ENCODE measurements at regions not wholly inside any gene's neighbourhood (a gene's known extent, or its start where the extent isn't known, plus 50 kb on each side); places are given as distances from the start of the nearest gene placed in this dataset.
"Not testable (repeated sequence)": the region's sequence is repeated elsewhere in the genome, so short reads cannot be mapped to it uniquely, and the experiment has no call there.

DNA sequence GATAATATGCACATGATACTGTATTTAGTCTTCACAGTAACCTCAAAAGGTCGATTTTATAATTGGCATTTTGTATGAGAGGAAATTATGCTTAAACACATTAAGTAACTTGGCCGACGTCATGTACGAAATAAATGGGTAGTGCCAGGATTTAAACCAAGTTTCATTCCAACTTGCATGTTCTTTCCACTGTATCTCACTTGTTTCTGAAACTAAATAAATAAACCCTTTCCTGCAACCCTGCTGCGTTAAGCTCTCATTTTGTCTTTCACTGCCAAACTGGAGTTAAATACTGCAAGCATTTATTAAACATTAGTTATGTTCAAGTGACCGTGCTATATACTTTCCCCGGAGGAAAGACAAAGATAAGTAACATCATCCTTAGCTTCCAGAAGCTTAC lies 293.9 kb upstream of the PRKD1 start:
- DNase-seq (ENCODE audit: low read depth in 2 of 2), result no peak

DNA sequence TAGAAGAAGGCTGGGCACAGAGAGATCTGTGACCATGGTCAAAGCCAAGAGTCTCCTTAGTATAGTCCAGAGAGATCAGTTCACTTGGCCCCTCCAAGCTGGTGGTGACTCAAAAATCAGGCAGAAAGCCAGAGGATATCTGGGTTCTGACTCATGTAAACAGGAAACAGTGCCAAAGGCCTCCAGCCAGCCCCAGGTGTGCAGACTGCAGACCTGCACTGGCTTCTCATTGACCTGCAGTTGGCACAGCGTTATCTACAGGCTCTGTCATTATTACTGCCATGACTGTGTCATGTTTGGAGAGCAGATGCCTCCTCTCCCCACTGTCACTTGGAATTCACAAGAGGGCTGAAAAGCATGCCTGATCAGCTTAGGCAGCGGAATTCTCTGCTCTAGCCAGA lies 295.7 kb upstream of the PRKD1 start:
- no peak for DNase-seq (ENCODE audit: low read depth in 2 of 2)

DNA sequence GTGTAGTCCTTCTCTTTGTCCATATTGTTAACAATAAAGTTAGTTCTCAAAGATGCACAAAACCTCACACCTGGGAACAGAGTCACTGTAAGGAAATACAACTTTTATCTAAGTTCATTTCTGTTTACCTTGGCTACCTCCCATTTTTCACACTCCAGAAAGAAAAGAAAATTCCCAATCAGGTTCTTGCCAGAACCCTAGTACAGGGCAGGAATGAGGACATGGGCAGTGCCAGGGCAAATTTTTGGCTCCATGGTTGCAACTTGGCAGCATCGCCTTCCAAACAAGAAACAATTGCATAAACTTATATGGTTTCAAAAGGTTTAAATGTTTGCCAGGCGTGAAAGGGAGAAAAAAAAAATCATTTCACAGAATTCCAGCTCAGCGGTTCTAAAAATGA lies 296.3 kb upstream of the PRKD1 start:
- DNase-seq (ENCODE audit: low read depth in 2 of 2), result no peak

DNA sequence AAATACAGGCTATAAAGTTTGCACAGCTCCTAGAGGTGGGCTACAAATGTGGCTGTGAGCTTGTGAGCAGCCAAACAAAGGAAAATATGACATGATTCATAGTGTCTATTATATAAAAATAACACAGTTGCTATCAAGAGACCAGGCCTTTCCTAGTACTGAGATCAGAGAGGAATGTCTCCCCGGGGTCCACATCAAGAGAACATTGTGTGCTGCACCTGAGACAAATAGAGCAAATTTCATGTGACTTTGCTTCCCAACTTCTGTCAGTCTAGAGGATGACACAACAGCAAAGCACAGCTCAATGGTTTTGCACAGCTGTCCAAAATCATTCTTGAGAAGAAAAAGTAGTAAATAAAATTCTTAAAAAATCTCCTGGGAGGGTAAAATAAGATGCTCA lies 297.5 kb upstream of the PRKD1 start:
- no peak for DNase-seq (ENCODE audit: low read depth in 2 of 2)

DNA sequence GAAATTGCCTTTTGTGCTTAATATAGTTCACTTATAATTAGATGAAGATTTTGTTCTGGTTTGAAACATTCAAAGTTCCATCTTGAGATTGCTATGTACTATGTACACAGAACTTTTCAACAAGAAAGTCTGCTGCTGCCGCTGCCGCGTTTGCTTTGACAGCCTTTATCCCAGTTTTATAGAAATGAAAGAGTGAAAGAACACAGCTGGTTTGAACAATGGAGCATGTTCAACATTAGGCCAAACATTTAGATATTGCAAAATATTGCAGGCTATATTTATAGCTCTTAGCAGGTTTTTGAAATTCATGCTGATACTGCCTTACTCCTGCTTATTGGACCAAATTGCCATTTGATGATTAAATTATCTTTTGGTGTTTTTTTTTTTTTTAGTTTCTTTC lies 299.8 kb upstream of the PRKD1 start:
- no peak for DNase-seq (ENCODE audit: low read depth in 2 of 2)

DNA sequence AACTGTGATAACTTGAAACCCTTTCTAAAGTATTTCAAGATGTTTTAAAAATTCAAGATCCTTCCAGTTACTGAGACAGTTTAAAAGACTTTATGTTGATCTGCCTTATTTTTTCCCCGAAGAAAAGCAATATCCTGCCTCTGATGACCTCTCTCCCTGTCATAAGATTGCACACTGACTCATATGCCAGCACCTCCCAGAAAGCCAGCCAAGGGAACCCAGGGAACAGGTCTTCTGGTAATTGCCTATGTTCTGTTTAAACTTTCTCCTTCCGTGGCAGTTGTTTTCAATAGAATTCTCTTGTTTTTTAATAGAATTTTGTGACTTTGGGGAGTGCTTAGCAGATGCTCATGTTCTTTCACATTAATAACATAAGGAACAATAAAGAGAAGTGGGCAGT lies 300.2 kb upstream of the PRKD1 start:
- no peak for DNase-seq (ENCODE audit: low read depth in 2 of 2)

DNA sequence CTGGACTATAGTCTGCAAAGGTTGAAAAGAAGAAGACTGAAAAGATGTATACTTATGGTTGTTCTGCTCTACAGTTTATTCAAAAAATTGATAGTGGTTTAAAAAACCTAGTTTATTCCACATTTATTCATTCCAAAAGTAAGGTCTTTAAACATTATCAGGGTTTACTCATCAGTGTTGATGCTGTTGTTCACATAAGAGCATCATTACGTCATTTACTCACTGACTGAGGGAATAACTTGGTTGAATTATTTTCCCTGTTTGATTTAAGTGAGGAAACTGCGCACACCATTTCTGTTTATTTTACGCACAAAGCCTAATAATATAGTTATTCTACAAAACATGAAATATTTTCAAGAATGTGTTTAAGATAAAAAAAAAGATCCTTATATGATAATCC lies 303.1 kb upstream of the PRKD1 start:
- DNase-seq (ENCODE audit: low read depth in 2 of 2), result no peak

DNA sequence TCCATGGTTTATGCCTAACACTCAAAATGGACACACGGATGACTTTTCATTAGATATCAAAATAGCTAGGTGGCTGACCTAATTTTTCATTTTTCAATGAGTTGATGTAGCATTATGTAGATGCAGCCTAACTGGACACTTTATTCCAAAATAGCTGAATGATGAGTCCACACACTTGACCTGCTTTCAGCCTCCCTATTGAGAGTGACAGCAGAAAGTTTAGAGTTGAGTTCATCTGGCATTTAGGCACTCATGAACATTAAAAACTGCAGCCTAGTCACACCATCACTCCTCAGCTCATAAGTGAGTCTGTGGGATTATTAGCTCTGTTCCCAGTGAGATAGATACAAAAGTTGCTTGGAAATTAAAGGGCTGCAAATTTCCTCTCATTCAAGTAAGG lies 307.3 kb upstream of the PRKD1 start:
- DNase-seq (ENCODE audit: low read depth in 2 of 2), result no peak

DNA sequence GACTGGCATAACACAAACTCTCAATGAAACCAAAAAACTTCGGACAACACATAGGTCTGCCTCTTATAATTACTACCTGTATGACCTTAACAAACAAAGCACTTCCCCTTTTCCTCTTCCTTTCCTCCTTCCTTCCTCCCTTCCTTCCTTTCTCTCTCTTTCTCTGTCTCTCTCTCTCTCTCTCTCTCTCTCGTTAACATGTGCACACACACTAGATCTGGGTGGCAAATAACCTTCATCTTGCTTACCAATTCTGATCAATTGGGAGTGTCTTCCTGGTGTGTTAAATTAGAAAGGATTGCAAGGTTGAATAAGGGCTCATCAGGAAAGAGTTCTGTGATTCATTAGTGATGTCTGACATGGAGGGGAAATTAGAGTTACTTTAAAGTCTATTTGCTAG lies 307.8 kb upstream of the PRKD1 start:
- no peak for DNase-seq (ENCODE audit: low read depth in 2 of 2)

DNA sequence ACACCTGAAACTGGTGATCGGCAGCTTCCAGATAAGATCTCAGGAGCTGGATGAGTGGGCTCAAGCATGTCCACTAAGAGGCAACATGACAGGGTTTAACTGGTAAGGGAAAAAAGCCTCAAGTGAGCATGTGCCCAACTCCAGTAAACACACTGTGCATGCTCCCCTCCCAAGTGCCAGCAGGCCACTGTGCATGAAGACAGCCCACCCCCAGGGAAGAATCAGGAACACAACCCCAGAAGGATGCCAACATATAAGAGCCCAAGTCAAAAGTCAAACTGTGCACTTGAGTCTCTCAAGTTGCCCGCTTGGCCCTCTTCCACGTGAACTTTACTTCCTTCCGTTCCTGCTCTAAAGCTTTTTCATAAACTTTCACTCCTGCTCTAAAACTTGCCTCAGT lies 311.3 kb upstream of the PRKD1 start:
- no peak for DNase-seq (ENCODE audit: low read depth in 2 of 2)

DNA sequence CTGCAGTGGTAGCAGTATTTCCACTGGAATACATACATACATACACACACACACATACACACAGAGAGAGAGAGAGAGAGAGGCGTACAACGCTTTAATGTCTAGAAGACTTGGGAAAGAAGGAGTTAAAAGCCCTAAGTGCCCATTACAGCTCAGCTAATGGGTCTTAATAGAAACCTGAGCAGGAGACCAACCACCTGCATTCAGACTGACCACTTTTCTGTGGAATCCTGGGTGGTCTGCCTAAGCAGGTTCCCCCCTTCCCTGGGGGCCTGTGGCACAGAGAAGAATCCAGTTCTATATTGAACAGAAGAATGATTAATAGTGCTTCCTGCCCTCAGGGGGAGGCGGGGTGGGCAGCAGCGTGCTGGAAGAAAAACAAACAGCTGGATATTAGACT lies 312.4 kb upstream of the PRKD1 start:
- DNase-seq (ENCODE audit: low read depth in 2 of 2), result no peak

DNA sequence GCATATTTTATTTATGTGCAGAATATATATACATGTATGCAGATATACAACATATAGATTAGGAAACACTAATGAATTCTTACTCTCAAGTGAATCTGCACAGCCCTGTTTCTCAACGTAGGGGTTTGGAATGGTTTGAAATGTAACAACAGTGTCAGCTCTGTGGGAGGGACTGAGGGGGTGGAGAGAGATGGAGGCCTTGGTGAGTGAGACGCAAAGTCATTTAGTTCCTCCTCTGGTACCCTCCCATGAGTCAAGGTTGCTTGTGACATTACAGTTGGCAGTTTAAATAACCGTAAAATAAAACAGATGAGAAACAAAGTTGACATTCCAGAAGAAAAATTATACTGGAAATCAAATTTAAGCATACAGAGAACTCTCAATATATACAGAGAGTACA lies 313.0 kb upstream of the PRKD1 start:
- no peak for DNase-seq (ENCODE audit: low read depth in 2 of 2)

DNA sequence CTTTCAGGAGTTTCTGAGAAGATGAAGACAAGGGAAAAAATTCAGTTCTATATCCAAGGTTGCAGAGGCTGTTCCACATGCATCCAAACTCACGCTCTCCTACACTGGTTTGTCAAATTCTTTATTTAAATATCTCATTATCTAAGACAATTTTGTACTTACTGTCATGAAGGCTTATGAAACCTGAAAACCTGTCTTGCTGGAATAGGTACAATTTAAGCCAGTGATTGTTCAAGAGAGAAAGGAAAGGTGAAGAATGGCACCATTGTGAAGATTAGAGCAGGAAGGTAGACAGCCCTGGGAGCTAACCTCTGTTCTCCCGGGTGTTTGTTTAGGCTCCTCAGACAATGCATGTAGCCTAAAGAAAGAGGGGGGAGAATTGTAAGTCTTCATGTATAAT lies 315.1 kb upstream of the PRKD1 start:
- no peak for DNase-seq (ENCODE audit: low read depth in 2 of 2)

DNA sequence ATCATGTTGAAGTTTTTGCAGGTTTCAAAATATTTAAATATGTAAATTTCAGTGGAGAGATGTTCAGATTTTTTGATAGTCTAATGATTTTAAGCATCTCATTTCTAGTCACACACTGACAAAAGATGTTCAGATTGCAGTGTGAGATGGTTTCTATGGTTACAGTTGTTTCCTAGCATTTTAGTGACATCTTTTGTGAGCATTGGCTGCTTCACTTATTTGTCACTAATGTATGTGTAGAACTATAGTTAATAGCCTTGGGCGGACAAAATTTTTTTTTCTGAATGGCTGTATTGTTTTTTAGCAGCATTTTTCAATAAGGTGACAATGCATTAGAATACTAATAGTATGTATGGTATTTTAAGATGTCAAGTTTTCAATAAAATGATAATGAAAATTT lies 315.6 kb upstream of the PRKD1 start:
- DNase-seq (ENCODE audit: low read depth in 2 of 2), result no peak

DNA sequence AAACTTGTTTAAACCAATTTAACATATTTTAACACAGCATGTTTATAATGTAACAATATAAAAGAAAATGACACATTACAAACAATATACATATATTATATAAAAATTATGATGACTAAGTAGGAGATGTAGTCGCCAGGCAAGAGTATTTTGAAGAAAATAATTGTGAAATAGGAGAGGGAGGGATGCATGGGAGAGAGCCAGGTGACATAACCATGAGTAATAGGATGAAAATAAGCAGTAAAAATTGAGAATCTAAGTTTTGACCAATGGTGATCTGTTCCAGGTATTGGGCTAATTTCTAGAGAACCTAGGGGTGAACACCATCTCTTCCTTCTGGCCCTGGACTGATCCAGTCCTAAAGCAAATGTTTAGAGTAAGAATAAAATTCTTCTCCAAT lies 315.2 kb upstream of the G2E3 start:
- no peak for DNase-seq (ENCODE audit: low read depth in 2 of 2)

DNA sequence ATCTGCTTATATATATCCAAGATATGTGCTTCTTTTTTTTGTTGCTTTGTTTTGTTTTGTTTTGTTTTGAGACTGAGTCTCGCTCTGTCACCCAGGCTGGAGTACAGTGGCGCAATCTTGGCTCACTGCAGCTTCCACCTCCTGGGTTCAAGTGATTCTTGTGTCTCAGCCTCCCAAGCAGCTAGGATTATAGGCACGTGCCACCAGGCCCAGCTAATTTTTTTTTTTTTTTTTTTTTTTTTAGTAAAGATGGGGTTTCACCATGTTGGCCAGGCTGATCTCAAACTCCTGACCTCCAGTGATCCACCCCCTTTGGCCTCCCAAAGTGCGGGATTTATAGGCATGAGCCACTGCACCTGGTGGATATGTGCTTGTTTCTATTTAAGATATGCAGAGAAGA lies 314.6 kb upstream of the G2E3 start:
- not testable (repeated sequence) for DNase-seq (ENCODE audit: low read depth in 2 of 2)

DNA sequence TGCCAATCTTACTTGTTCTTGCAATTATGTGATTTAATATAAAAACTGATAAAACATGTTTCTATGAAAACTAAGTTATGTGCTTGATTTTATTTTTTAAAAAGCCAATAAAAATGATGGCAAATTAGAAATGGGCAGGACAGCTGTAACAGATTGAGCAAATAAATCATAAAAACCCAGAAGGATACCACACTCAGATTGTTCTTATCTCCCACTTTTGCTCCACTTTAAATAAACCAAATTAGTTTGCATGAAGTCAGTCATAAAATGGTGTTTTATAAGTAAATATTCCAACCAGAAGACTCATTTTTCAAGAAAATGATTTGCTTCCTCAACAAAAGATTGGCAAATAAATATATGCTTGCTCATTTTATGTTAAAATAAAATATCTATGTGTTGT lies 307.9 kb upstream of the G2E3 start:
- no peak for DNase-seq (ENCODE audit: low read depth in 2 of 2)

DNA sequence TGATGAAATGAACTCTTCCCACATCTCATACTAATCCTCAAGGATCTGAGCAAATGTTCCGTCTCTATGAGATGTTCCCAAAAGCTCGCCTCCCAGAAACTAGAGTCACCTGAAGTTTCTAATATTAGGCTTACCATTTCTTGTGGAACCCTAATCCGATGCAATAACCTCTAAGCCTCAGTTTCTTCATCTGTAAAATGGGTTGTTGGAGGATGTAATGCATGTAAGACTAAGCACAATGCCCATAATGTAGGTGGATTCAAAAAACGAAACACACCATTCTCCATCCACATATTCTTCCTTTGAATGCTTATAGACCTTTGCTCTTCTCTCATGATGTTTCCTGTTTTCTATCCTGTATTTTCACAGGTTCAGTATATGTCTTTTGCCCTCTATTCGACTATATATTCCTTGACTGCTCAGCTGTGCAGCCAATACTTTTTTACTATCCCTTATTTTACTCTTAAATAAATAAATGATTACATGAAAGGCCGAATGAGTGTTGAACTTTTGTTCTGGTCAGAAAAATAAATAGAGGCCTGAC lies 307.3 kb upstream of the G2E3 start:
- no peak for DNase-seq (ENCODE audit: low read depth in 2 of 2)

DNA sequence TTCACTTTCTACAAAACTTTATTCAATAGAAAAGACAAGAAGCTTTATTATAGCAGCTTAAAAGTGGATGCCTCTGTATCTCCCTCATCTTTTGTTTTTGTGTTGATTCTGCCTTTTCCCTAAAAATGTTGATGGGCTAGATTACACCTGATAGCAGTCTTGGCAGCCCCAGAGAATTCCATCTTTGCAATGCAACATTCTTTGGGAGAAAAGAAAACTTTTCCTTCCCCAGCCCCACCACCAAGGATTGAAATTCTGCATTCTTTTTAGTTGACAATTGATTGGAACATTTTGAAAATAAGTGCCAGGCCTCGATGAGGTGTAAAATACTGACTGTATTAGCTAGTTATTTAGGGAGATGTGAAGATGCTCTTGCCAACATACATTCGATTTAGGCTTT lies 306.8 kb upstream of the G2E3 start:
- DNase-seq (ENCODE audit: low read depth in 2 of 2), result no peak

DNA sequence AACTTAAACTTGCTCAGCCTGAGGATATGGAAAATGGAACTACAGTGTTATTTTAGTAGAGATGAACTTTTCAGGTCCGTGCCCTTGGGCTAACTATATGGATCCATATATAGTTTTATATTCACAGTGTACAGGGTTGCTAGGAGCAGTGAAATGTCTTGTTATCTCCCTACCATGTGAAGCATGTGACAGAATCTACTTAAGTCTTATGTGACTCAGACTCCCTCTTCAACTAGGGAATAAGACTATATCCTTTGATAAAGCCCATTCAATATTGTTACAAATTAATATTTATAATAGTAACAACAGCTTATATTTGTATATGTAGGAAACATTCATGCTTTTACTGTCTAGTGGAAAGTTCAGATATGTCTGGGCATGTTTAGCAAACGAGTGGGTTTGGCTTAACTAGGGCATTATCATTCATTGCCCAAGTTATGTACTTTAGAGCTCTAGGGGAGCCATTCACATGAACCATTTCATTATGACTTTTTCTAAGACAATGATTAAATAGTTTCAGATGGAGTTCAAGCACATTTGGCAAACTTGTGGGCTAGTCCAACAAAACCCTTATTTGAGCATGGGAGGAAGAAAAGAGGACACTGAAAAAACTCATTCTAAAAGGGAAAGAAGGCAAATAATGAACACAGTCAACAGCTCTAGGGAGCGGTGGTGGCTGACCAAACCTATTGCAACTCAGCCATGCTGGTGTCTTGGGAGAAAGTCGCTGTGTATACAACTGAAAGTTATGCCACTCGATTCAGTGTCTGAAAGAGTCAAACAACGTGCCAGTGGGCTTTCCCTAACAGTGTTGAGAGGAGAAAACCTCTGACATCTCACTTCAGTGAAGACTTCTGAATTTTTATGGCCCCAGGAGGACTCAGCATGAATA lies 305.9 kb upstream of the G2E3 start:
- no peak for DNase-seq (ENCODE audit: low read depth in 2 of 2)

DNA sequence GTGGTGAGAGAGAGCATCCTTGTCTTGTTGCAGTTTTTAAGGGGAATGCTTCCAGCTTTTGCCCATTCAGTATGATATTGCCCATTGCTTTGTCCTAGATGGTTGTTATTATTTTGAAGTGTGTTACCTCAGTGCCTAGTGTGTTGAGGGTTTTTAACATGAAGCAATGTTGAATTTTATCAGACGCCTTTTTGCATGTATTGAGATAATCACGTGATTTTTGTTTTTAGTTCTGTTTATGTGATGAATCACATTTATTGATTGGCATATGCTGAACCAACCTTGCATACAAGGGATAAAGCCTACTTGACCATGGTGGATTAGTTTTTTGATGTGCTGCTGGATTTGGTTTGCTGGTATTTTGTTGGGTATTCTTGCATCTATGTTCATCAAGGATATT lies 302.3 kb upstream of the G2E3 start:
- no peak for DNase-seq (ENCODE audit: low read depth in 2 of 2)

DNA sequence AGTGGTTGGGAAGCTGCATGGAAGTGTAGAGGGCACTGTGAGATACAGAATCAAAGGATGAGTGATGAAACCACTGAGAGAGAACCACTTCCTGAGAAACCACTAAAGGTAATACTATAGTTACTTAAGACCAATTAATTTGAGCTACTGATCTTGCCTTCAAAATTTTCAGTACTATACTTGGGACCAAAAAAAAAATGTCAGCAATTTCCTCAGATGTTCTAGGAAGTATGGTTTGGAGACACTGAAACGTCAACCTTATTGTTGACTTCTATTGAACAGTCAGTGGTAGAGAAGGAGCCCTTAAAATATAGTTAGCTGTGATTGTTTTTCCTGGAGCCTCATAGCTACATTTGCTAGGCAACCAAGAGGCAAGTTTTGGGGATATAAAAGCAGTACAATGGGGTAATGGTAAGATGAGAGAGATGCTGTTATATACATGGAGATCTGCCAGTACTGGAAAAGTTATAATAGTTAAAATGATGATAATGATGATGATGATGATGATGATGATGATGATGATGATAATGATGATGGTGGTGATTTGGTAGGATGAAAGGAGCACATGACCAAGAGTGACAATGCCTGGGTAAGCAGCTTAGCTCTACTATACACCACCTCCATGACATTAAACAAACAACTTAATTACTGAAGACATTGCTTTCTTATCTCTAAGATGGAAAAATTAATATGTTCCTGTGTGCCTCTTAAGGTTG lies 300.9 kb upstream of the G2E3 start:
- DNase-seq (ENCODE audit: low read depth in 2 of 2), result no peak
